NCI-H2171 (cell line): ENCODE measurements at regions not wholly inside any gene's neighbourhood (a gene's known extent, or its start where the extent isn't known, plus 50 kb on each side); places are given as distances from the start of the nearest gene placed in this dataset.
A peak's percentile ranks its signal among the peaks of the same experiment; 100 is the strongest.

Experiments used
- DNase-seq: peaks from one replicate; lab custom pipeline; 2025; lab: John Stamatoyannopoulos, UW

DNA sequence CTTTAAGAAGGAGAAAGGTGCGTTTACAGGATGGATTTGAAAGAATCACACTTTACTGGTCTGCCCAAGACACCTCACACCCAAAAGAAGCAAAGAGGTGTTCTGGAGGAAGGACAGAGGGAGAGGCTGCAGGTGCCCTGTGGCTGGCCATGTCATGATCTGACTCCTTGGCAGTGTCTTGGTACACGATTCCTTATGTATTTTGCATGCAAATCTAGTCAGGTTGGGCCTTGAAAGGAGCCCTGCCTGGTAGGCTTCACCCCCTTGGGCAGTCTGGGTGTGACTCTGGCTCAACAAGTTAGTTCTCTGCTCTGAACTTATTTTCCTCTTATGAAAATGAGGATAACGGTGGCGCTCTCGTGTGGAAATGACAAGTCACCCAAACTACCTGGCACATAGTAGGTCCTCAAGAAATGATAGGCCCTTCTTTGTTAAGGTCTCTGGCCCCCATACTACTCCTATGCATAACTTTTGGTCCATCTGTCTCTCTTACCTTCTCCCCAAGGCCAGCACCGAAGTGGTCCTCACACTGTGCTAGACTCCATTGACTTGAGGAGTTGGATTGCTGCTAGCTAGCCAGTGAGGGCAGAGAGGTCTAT is 212.5 kb downstream of the SEMA6A start:
- no peak for DNase-seq

DNA sequence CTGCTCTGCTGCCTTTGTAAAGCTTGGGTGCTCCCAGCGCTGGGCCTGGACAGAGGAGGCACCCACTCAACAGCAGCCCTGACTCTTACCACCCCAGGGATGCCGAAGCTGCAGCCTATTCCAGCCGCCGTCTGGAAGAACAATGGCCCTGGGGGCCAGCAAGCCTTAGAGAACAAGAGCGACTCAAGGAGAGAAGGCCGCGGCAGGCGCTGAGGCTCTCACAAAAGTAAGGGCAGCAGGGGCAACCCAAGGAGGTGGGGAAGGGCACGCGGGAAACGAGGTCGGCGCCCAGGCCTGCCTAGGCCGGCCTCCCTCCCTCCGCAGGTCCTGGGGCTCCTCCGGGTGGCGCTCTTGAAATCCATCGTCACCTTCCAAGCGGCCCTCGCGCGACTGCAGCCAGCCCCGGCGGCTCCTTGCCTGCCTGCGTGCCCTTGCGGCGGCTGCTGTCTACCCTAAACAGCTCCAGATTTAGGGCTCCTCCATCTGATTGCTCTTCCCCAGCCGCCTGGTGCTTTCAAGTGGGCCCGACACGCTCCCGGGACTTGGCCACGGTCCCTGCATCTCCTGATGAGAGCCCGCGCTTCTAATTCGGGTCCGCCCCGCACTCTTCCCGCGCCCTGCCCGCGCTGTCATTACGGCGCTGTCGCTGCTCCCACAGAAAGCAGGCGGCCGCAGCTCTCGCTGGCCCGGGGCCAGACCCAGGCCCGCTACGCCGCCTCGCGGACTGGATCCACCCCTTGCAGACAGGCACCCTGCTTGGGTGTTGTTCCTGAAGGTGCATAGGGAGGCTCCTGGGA is 213.3 kb downstream of the SEMA6A start:
- peak; percentile 41 for DNase-seq

DNA sequence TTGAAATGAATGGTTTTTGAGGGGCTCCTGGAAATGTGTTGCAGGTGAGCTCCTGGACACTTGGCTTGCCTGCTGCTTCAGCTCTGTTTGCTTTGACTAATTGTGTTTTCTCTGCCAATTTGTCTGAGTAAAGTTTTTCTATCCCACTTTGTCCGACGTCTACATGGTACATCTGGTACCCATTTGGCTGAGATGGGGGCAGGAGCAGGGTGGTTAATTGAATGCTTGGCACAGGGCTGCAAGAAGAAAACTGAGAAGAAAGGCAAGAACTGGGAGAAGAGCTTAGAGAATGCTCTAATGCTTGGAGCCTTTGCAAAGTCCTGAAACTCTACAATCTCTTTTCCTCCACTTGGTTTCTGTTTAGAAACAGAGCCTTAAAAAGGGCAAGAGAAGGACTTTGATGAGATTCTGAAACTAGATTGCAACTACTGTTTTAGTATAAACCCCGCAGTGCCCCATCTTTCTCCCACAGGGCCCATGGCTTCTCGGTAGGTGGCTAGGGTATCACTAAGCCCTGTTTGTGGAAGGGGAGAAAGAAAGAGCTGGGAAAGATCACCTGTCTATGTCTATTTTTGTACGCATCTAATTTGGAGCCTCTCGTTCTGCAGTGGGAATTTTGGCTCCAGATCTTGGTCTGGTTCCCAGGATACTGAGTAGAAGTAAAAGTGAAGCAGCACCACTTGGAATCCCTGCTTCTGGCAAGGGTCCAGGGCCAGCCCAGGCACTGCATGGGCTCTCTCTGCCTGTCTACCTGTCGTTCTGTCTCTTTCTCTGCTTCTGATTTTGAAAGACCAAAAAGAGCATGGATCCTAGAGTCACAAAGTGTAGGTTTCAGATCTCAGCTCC is 214.4 kb downstream of the SEMA6A start:
- no peak for DNase-seq

DNA sequence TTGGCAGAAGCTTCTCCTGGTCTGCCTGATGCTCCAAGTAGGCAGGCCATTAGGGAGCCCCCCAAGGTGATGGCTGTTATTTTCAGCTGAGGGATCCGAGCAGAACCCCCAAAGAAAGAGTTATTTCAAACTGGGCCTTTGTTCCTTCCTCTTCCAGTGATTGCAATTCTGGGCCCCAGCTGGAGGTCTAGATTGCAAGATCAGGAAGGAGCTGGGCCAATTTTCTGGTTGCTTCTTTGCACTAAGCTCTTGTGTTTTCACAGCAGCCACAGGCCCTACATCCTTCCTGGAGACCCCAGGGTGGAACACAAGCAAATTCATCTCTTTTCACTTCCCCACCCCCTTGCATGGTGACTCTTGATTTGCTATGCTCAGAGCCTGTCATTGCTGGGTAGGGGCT is 215.0 kb downstream of the SEMA6A start:
- DNase-seq = no peak

DNA sequence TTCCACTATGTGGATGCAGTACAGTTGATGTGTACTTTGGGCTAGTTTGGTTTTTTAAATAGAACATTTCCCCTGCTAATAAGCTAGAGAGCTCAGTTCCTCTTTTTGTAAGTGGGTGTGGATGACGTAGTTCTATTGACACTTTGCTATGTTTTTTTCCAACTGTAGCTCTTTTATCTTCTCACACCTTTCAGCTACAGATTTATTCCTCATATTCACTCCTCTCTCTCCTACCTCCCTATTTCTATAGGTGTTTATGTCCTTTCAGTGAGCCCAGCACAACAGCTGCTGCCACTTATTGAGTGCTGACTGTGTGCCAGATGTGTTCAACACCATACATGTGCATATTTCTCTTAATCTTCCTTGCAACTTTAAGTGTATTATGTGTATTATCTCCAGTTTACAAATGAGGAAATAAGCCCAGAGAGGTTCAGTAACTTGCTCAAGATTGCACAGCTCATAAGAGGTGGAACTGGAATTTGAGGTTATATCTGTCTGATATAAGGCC is 215.7 kb downstream of the SEMA6A start:
- DNase-seq = no peak

DNA sequence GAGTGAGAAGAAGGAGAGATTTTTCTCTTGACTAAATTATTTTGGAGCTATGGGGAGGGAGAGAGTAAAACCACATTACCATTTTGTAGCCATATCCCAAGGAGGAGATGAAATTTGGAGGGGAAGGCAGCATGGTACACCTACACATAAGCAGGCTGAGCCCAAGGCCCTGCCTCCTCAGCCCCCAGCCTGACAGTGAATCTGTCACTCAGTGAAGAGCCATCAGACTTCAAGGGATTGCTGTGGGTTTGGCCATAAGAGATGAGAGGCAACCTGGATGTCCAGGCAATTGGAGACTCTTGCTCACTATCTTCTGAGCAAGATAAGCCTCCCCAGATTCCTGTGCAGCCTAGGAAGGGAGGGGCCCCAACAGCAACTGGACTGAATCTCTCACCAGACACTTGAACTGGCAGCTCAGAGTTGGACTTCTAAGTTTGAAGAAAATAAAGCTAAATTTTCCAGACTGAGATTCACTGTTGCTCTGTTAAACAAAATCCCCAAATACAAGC is 216.6 kb downstream of the SEMA6A start:
- DNase-seq = no peak

DNA sequence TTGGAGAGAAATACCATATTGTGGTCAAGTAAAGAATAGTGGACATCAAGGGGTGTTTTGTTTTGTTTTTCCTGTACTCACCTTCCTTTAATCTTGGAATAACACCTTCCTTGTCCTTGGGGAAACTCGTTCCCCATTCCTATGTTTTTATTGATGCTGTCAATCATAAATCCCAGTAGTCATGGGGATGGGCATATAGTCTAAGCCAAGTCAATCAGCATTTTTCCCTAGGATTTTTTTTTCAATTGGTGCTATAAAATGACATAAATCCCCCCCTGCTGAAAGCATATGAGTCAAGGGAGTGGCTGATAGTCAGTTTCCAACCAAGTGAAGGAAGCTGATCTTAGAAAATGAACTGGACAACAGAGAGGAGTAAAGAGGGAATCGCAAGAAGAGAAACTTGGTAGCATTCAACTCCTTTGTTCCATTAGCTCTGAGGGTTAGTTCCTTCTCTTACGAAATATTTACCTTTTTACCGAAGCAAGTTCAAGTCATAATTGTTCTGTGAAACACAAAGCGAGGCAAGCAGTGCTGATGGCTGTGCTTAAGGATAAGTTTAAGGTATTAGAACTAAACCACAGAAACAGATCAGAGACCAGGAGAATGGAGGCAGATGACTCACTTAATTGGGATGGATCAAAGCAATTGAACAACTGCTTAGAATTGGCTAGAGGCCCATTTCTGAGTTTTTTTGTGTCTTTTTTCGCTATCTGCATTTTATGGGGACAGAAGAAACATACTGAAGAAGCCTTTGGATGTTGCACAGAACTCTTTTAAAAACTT is 218.6 kb downstream of the SEMA6A start:
- no peak for DNase-seq

DNA sequence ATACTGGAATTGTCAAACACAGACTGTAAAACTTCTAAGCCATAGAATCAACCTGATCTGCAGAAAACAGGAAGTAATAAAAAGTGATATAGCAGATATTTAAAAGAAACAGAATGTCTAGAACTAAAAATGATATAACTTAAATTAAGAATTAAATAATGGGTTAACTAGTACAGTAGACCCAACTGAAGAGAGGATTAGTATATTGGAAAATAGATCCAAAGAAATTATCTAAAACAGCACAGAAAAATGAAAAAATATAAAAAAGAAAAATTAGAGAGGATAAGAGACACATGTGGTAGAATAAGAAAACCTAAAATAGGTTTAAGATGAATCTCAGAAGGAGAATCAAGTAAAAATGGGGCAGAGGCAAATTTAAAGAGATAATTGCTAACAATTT is 219.9 kb downstream of the SEMA6A start:
- no peak for DNase-seq

DNA sequence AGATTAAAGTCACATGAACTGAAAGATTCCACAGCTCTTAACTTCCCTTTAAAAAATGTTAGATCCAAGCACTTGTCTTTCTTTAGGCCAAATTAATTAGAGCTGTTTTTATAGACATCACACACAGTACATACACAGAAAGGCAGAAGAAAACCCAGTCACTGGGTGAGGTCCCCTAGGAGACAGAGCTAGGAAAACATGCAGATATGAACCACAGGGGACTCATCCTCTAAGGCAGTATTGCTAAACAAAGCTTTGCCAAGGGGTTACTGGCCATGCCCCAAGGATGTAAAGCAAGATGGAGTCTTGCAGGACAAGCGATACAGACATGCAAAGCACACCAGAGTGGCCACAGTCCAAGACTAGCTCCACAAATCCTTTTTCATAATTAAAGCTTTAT is 227.0 kb downstream of the SEMA6A start:
- DNase-seq = no peak

DNA sequence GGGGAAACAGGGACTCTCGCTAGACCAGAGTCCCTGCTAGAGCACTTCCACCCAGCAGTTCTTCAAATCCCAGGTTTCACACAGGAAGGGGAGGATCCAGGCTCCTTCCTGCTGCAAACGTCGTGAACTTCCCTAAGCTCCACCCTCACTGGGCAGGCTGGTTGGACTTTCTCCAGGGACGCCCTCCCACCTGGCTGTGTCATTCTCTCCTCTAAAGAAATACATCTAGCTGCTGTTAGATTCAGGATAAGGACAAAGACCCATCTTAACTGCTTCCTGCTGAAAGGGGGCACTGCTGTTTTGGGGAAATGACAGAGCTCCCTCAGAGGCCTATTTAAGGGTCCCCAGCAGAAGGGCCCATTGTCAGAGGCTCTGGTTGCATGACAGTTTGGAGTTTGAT is 230.7 kb downstream of the SEMA6A start:
- no peak for DNase-seq
